GM08714 (cell line): ENCODE measurements at regions not wholly inside any gene's neighbourhood (a gene's known extent, or its start where the extent isn't known, plus 50 kb on each side); places are given as distances from the start of the nearest gene placed in this dataset.

Source experiments
- H3K4me3 ChIP-seq: fragments of 200-500 bp; sonication (Bioruptor generic); 2 replicates; pipeline ENCODE4 v1.5.1; 2014; ENCODE audit warnings: mild to moderate bottlenecking, low read length, inconsistent platforms
- ZNF274 ChIP-seq: IDR thresholded peaks from 2 replicates; pipeline ENCODE4 v1.6.1; 2012; ENCODE audit warnings: mild to moderate bottlenecking, low read depth, low read length

- TF ChIP-seq ZNF274: no peak
- no peak overlapping the region for H3K4me3 ChIP-seq
These were observed 240.2 kb upstream of the STARD13 start for GRCh38 chr13:33525763-33526162.

GRCh38 chr13:33526718-33527117, 241.2 kb upstream of the STARD13 start:
- TF ChIP-seq ZNF274: no peak
- H3K4me3 ChIP-seq: no peak overlapping the region

GRCh38 chr13:33528896-33529295, 243.3 kb upstream of the STARD13 start:
- no peak for TF ChIP-seq ZNF274
- no peak overlapping the region for H3K4me3 ChIP-seq

GRCh38 chr13:33531484-33531883, 245.9 kb upstream of the STARD13 start:
- no peak overlapping the region for H3K4me3 ChIP-seq
- TF ChIP-seq ZNF274: no peak

GRCh38 chr13:33535061-33535460, 249.5 kb upstream of the STARD13 start:
- peak overlapping the region; percentile 45; the same call in 1 of the 2 replicates for H3K4me3 ChIP-seq
- TF ChIP-seq ZNF274: no peak

GRCh38 chr13:33536601-33537000, 251.0 kb upstream of the STARD13 start:
- H3K4me3 ChIP-seq: no peak overlapping the region
- no peak for TF ChIP-seq ZNF274

GRCh38 chr13:33537026-33537425, 251.5 kb upstream of the STARD13 start:
- TF ChIP-seq ZNF274: no peak
- H3K4me3 ChIP-seq: no peak overlapping the region

GRCh38 chr13:33537676-33538075, 252.1 kb upstream of the STARD13 start:
- no peak for TF ChIP-seq ZNF274
- H3K4me3 ChIP-seq: no peak overlapping the region

- peak overlapping the region; percentile 97; the same call in 1 of the 2 replicates for H3K4me3 ChIP-seq
- no peak for TF ChIP-seq ZNF274
These were observed 255.9 kb upstream of the STARD13 start for GRCh38 chr13:33541456-33541855.

GRCh38 chr13:33541962-33542308, 256.4 kb upstream of the STARD13 start:
- TF ChIP-seq ZNF274: no peak
- peak overlapping the region; percentile 97 for H3K4me3 ChIP-seq

GRCh38 chr13:33542309-33543088, 256.9 kb upstream of the STARD13 start:
- no peak for TF ChIP-seq ZNF274
- peak overlapping the region; percentile 97 for H3K4me3 ChIP-seq

GRCh38 chr13:33543089-33543459, 257.5 kb upstream of the STARD13 start:
- peak overlapping the region; percentile 79 for H3K4me3 ChIP-seq
- TF ChIP-seq ZNF274: no peak

GRCh38 chr13:33543631-33544265, 258.2 kb upstream of the STARD13 start:
- H3K4me3 ChIP-seq: peak overlapping the region; percentile 79
- TF ChIP-seq ZNF274: no peak

- H3K4me3 ChIP-seq: no peak overlapping the region
- TF ChIP-seq ZNF274: no peak
These were observed 258.8 kb upstream of the STARD13 start for GRCh38 chr13:33544308-33544707.

GRCh38 chr13:33545492-33545891, 259.9 kb upstream of the STARD13 start:
- H3K4me3 ChIP-seq: no peak overlapping the region
- TF ChIP-seq ZNF274: no peak
